ENCODE measurements at regions not wholly inside any gene's neighbourhood (a gene's known extent, or its start where the extent isn't known, plus 50 kb on each side); places are given as distances from the start of the nearest gene placed in this dataset.
"Not testable (repeated sequence)": the region's sequence is repeated elsewhere in the genome, so short reads cannot be mapped to it uniquely, and the experiment has no call there.

GRCh38 chr6:2317498-2317897 is 72.1 kb upstream of the GMDS start:
- DNase-seq (ENCODE audit: low read depth in 3 of 3, low spot score in 1 of 3) = not testable (repeated sequence)

GRCh38 chr6:2314641-2315040 is 69.2 kb upstream of the GMDS start:
- no peak for DNase-seq (ENCODE audit: low read depth in 3 of 3, low spot score in 1 of 3)

GRCh38 chr6:2310042-2310441 is 64.6 kb upstream of the GMDS start:
- no peak for DNase-seq (ENCODE audit: low read depth in 3 of 3, low spot score in 1 of 3)

- no peak for DNase-seq (ENCODE audit: low read depth in 3 of 3, low spot score in 1 of 3)
Measured at GRCh38 chr6:2309122-2309521, 63.7 kb upstream of the GMDS start.

GRCh38 chr6:2307799-2308198 is 62.4 kb upstream of the GMDS start:
- no peak for DNase-seq (ENCODE audit: low read depth in 3 of 3, low spot score in 1 of 3)

GRCh38 chr6:2305951-2306350 is 60.5 kb upstream of the GMDS start:
- DNase-seq (ENCODE audit: low read depth in 3 of 3, low spot score in 1 of 3) = no peak

- not testable (repeated sequence) for DNase-seq (ENCODE audit: low read depth in 3 of 3, low spot score in 1 of 3)
Measured at GRCh38 chr6:2302482-2302881, 57.1 kb upstream of the GMDS start.

GRCh38 chr6:2296781-2297180 is 51.4 kb upstream of the GMDS start:
- no peak for DNase-seq (ENCODE audit: low read depth in 3 of 3, low spot score in 1 of 3)
